Activated CD8-positive, alpha-beta memory T cell treated with anti-CD3 and anti-CD28 coated beads for 4 hours (primary cell): ENCODE measurements at regions not wholly inside any gene's neighbourhood (a gene's known extent, or its start where the extent isn't known, plus 50 kb on each side); places are given as distances from the start of the nearest gene placed in this dataset.

Experiments
- DNase-seq, 2 donors: peaks; one replicate each; pipeline ENCODE4 v3.0.0-alpha.2; 2020; ENCODE audit warnings: low read depth in 2 of 2

GRCh38 chr10:42951486-42952251, 125.2 kb upstream of the RET start:
- DNase-seq, result no peak

- DNase-seq, result no peak
Observed at GRCh38 chr10:42952349-42952748, 124.5 kb upstream of the RET start.

- DNase-seq, result no peak
Observed at GRCh38 chr10:42952931-42953683, 123.8 kb upstream of the RET start.

- no peak for DNase-seq
Observed at GRCh38 chr10:42953684-42954674, 122.9 kb upstream of the RET start.

- DNase-seq, result no peak
Observed at GRCh38 chr10:42954766-42955492, 121.9 kb upstream of the RET start.

GRCh38 chr10:42955493-42955889, 121.4 kb upstream of the RET start:
- DNase-seq, result no peak

GRCh38 chr10:42956045-42956444, 120.8 kb upstream of the RET start:
- DNase-seq, result no peak

- DNase-seq, result no peak
Observed at GRCh38 chr10:42958142-42958868, 118.6 kb upstream of the RET start.

- no peak for DNase-seq
Observed at GRCh38 chr10:42959833-42960232, 117.0 kb upstream of the RET start.

- DNase-seq, result no peak
Observed at GRCh38 chr10:42960491-42960990, 116.3 kb upstream of the RET start.

- DNase-seq, result no peak
Observed at GRCh38 chr10:42960991-42961795, 115.7 kb upstream of the RET start.

- no peak for DNase-seq
Observed at GRCh38 chr10:42961796-42962109, 115.1 kb upstream of the RET start.

- no peak for DNase-seq
Observed at GRCh38 chr10:42962110-42962901, 114.6 kb upstream of the RET start.

GRCh38 chr10:42962902-42963231, 114.0 kb upstream of the RET start:
- no peak for DNase-seq

GRCh38 chr10:42963312-42963711, 113.6 kb upstream of the RET start:
- DNase-seq, result no peak

GRCh38 chr10:42969147-42969546, 107.7 kb upstream of the RET start:
- DNase-seq, result no peak

GRCh38 chr10:42969909-42970308, 107.0 kb upstream of the RET start:
- DNase-seq, result no peak

GRCh38 chr10:42970451-42971250, 106.2 kb upstream of the RET start:
- DNase-seq, result no peak
